ENCODE measurements at regions not wholly inside any gene's neighbourhood (a gene's known extent, or its start where the extent isn't known, plus 50 kb on each side); places are given as distances from the start of the nearest gene placed in this dataset.

- H4K20me1 ChIP-seq (ENCODE audit: insufficient read depth), result no peaks in the 10 kb centered on the region
- no peaks in the 10 kb centered on the region for H3K36me3 ChIP-seq (ENCODE audit: control insufficient read depth in 1 of 2, insufficient read depth in 2 of 2, low read length in 2 of 2)
- POLR2A ChIA-PET, result no interaction called here
- TF ChIP-seq CBX3 (IDR thresholded peaks at IDR 0.05; ENCODE audit: low read depth), result no peak
- no TSS peak for BruUV-seq (replicated peaks)
- ATAC-seq (no peak), DNase-seq (ENCODE audit: low read depth, low spot score) (no peak)
- H2AFZ ChIP-seq (ENCODE audit: low read depth, low read length, poor library complexity, severe bottlenecking), result no peak overlapping the region
- H3K4me1 ChIP-seq (ENCODE audit: control insufficient read depth in 1 of 2, insufficient read depth in 2 of 2, low read length in 2 of 2), result no peaks in the 10 kb centered on the region
- no peak overlapping the region for H3K27ac ChIP-seq (ENCODE audit: low read depth, low read length)
- no peak overlapping the region for H3K4me3 ChIP-seq (replicated peaks in 1 of 2; ENCODE audit: low read depth in 1 of 2, low read length in 2 of 2)
- H3K27me3 ChIP-seq (ENCODE audit: insufficient read depth, low read length), result no peaks in the 10 kb centered on the region
- no peak overlapping the region for H3K4me2 ChIP-seq (ENCODE audit: low read length)
- H3K79me2 ChIP-seq (ENCODE audit: insufficient read depth, low read length), result no peaks in the 10 kb centered on the region
- H3K9me3 ChIP-seq (ENCODE audit: control insufficient read depth in 1 of 2, insufficient read depth in 1 of 2, low read depth in 1 of 2, low read length in 2 of 2), result no peaks in the 10 kb centered on the region
- intact Hi-C loops (cut with micrococcal nuclease), result loop anchor here (5.0 kb wide), 1 partner anchor 143 kb away; no protein-coding TSS in a partner anchor
- CTCF ChIA-PET, result no interaction called here
- H3K9me2 ChIP-seq (ENCODE audit: insufficient read depth), result no peaks in the 10 kb centered on the region
- RAD21 ChIA-PET (ENCODE audit: low non-redundant PET in 1 of 2, low total read pairs in 2 of 2, uncharacterized antibody in 2 of 2, unreplicated experiment in 2 of 2), result no interaction called here
- H3K9ac ChIP-seq (ENCODE audit: low read length), result no peak overlapping the region
These were observed 155.2 kb downstream of the TFAP2A start for GRCh38 chr6:10259671-10260070.

GRCh38 chr6:10258341-10258740, 156.5 kb downstream of the TFAP2A start:
- H3K36me3 ChIP-seq (ENCODE audit: control insufficient read depth in 1 of 2, insufficient read depth in 2 of 2, low read length in 2 of 2), result no peaks in the 10 kb centered on the region
- H3K9me2 ChIP-seq (ENCODE audit: insufficient read depth), result no peaks in the 10 kb centered on the region
- no peak for TF ChIP-seq YY1 (IDR thresholded peaks at IDR 0.05; ENCODE audit: extremely low read depth, insufficient replicate concordance, low read depth, low read length)
- TF ChIP-seq SP1 (IDR thresholded peaks at IDR 0.05; ENCODE audit: low read depth), result no peak
- no peak for TF ChIP-seq MAX (IDR thresholded peaks at IDR 0.05)
- TF ChIP-seq ELF1 (IDR thresholded peaks at IDR 0.05; ENCODE audit: borderline replicate concordance, low read depth), result no peak
- TF ChIP-seq EGR1 (IDR thresholded peaks at IDR 0.05; ENCODE audit: low read depth), result no peak
- TF ChIP-seq SIN3A (IDR thresholded peaks at IDR 0.05; ENCODE audit: low read depth), result no peak
- TF ChIP-seq, protein P1, sequence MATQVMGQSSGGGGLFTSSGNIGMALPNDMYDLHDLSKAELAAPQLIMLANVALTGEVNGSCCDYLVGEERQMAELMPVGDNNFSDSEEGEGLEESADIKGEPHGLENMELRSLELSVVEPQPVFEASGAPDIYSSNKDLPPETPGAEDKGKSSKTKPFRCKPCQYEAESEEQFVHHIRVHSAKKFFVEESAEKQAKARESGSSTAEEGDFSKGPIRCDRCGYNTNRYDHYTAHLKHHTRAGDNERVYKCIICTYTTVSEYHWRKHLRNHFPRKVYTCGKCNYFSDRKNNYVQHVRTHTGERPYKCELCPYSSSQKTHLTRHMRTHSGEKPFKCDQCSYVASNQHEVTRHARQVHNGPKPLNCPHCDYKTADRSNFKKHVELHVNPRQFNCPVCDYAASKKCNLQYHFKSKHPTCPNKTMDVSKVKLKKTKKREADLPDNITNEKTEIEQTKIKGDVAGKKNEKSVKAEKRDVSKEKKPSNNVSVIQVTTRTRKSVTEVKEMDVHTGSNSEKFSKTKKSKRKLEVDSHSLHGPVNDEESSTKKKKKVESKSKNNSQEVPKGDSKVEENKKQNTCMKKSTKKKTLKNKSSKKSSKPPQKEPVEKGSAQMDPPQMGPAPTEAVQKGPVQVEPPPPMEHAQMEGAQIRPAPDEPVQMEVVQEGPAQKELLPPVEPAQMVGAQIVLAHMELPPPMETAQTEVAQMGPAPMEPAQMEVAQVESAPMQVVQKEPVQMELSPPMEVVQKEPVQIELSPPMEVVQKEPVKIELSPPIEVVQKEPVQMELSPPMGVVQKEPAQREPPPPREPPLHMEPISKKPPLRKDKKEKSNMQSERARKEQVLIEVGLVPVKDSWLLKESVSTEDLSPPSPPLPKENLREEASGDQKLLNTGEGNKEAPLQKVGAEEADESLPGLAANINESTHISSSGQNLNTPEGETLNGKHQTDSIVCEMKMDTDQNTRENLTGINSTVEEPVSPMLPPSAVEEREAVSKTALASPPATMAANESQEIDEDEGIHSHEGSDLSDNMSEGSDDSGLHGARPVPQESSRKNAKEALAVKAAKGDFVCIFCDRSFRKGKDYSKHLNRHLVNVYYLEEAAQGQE (IDR thresholded peaks at IDR 0.05; ENCODE audit: low read depth), result no peak
- no peak for TF ChIP-seq RAD21 (IDR thresholded peaks at IDR 0.05; ENCODE audit: low read depth)
- no peak for TF ChIP-seq POLR2A (IDR thresholded peaks at IDR 0.05; ENCODE audit: borderline replicate concordance, extremely low read depth, insufficient read depth, insufficient read length)
- no peak for TF ChIP-seq POLR2AphosphoS5 (IDR thresholded peaks at IDR 0.05; ENCODE audit: low read depth, low read length)
- no peak for TF ChIP-seq ZBTB33 (IDR thresholded peaks at IDR 0.05; ENCODE audit: extremely low read depth, insufficient replicate concordance, low read length)
- no peak overlapping the region for H3K4me2 ChIP-seq (ENCODE audit: low read length)
- no TSS peak for BruUV-seq (replicated peaks)
- H3K27me3 ChIP-seq (ENCODE audit: insufficient read depth, low read length), result no peaks in the 10 kb centered on the region
- ATAC-seq, result no peak
- no peaks in the 10 kb centered on the region for H3K9me3 ChIP-seq (ENCODE audit: control insufficient read depth in 1 of 2, insufficient read depth in 1 of 2, low read depth in 1 of 2, low read length in 2 of 2)
- RAD21 ChIA-PET (ENCODE audit: low non-redundant PET in 1 of 2, low total read pairs in 2 of 2, uncharacterized antibody in 2 of 2, unreplicated experiment in 2 of 2), result no interaction called here
- POLR2A ChIA-PET, result no interaction called here
- no peak overlapping the region for H3K9ac ChIP-seq (ENCODE audit: low read length)
- H2AFZ ChIP-seq (ENCODE audit: low read depth, low read length, poor library complexity, severe bottlenecking), result no peak overlapping the region
- intact Hi-C loops (cut with micrococcal nuclease), result loop anchor here (5.0 kb wide), 1 partner anchor 144 kb away; no protein-coding TSS in a partner anchor
- DNase-seq (ENCODE audit: low read depth, low spot score), result no peak
- no peaks in the 10 kb centered on the region for H3K4me1 ChIP-seq (ENCODE audit: control insufficient read depth in 1 of 2, insufficient read depth in 2 of 2, low read length in 2 of 2)
- CTCF ChIA-PET, result no interaction called here
- H3K79me2 ChIP-seq (ENCODE audit: insufficient read depth, low read length), result no peaks in the 10 kb centered on the region
- H4K20me1 ChIP-seq (ENCODE audit: insufficient read depth), result no peaks in the 10 kb centered on the region
- H3K4me3 ChIP-seq (replicated peaks in 1 of 2; ENCODE audit: low read depth in 1 of 2, low read length in 2 of 2), result no peak overlapping the region
- H3K27ac ChIP-seq (ENCODE audit: low read depth, low read length), result no peak overlapping the region
